ENCODE measurements at regions not wholly inside any gene's neighbourhood (a gene's known extent, or its start where the extent isn't known, plus 50 kb on each side); places are given as distances from the start of the nearest gene placed in this dataset.

DNA sequence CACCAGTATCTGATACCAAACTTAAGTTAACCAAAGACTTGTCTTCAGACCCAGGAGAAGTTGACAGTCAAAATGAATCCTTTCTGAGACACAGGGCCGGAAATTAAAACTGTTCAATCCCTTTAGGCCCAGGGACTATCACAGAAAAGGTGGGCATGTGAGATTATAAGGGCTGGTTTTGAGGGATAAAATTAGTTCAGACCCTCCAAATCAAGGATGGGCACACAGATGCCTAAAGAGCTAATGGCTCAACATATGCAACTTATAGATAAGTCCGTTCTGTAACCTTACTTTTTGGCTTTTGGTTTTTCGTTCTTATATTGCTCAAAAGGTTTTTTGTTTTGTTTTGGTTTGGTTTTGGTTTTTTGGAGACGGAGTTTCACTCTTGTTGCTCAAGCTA, 129.6 kb upstream of the ABCA1 start:
- Histone ChIP-seq H3K4me1 (peaks cover 0 to 33% (median 0%) of the 10 kb centered on the region in 6 donors), H3K27ac (no peak overlapping the region), H3K36me3 (no peaks in the 10 kb centered on the region), H3K27me3 (replicated peaks in 1 of 7) (peaks cover 0 to 10% (median 0%) of the 10 kb centered on the region in 7 donors), H3K4me3 (no peak overlapping the region), H3K9me3 (no peaks in the 10 kb centered on the region)
- TF ChIP-seq POLR2AphosphoS5 (IDR thresholded peaks at IDR 0.05), result no peak
- no peak for TF ChIP-seq POLR2A (IDR thresholded peaks at IDR 0.05)
- TF ChIP-seq, protein P1, sequence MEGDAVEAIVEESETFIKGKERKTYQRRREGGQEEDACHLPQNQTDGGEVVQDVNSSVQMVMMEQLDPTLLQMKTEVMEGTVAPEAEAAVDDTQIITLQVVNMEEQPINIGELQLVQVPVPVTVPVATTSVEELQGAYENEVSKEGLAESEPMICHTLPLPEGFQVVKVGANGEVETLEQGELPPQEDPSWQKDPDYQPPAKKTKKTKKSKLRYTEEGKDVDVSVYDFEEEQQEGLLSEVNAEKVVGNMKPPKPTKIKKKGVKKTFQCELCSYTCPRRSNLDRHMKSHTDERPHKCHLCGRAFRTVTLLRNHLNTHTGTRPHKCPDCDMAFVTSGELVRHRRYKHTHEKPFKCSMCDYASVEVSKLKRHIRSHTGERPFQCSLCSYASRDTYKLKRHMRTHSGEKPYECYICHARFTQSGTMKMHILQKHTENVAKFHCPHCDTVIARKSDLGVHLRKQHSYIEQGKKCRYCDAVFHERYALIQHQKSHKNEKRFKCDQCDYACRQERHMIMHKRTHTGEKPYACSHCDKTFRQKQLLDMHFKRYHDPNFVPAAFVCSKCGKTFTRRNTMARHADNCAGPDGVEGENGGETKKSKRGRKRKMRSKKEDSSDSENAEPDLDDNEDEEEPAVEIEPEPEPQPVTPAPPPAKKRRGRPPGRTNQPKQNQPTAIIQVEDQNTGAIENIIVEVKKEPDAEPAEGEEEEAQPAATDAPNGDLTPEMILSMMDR (IDR thresholded peaks at IDR 0.05 in 8 of 11, conservative IDR thresholded peaks at IDR 0.05 in 3 of 11), result no peak
- no peak for DNase-seq
- intact Hi-C loops (cut with DNase I; ENCODE audit: low total_unique reads), result no loop called here
- 67 to 95% (median 88%) methylated on average over 4 of the region's 4 CpGs for WGBS, 5 donors

DNA sequence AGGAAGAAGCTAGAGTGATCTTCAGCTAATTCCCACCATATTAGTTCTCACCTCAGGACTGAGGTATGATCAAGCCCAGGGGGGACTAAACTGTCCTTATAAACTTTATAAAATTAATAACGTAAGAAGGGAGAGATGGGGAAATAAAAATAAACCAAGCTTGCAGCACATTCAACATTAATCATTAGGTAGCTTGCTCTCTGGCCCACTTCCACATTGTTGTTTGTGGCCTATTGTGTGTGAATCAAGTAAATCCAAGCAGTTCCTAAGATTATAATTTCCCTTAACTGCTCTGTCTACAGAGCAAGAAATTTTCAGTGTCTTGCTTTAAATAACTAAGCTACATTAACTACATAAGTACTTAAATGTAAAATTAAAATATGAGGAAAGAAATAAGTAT, 131.3 kb upstream of the ABCA1 start:
- WGBS, 5 donors, result 73 to 93% (median 83%) methylated on average over 1 of the region's 1 CpG
- Histone ChIP-seq H3K27ac (no peak overlapping the region), H3K4me3 (no peak overlapping the region), H3K4me1 (peaks cover 0 to 33% (median 9%) of the 10 kb centered on the region in 6 donors), H3K9me3 (no peaks in the 10 kb centered on the region), H3K36me3 (no peaks in the 10 kb centered on the region), H3K27me3 (replicated peaks in 1 of 7) (peaks cover 0 to 22% (median 0%) of the 10 kb centered on the region in 7 donors)
- intact Hi-C loops (cut with DNase I; ENCODE audit: low total_unique reads), result no loop called here
- no peak for DNase-seq
- no peak for TF ChIP-seq POLR2A (IDR thresholded peaks at IDR 0.05)
- no peak for TF ChIP-seq POLR2AphosphoS5 (IDR thresholded peaks at IDR 0.05)
- TF ChIP-seq, protein P1 (IDR thresholded peaks at IDR 0.05 in 8 of 11, conservative IDR thresholded peaks at IDR 0.05 in 3 of 11), result no peak

DNA sequence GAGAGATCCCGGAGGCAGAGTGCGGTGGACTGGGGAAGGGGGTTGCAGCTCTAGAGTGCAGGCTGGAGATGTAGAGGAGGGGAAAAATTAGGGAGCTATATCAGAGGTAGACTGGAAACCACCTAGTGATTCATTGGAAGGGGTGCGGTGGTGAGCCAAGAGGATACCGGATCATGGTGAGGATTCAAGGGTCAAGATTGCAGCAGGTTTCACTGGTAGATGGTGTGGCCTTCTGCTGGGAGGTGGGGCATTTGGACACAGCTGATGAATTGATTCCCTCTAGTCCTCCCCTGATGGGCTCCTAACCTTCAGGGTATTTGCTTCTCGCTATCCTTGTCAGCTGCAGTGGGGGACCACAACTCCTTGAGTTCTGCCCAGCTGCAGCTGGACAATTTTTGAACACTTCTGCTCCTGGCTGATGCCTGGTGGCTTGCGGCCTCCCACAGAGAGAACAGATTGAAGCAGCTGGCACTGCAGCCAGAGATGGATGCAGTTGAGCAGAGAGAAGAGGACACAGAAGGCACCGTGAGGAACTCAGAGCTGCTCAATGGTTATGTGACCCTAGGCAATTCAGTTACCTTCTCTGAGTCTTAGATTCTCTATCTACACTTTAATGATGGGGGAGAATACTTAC, 134.4 kb upstream of the ABCA1 start:
- peaks cover 0 to 51% (median 33%) of the 10 kb centered on the region in 6 donors for H3K4me1 ChIP-seq

More for the DNA sequence above, 134.4 kb upstream of the ABCA1 start:
- H3K27me3 ChIP-seq (replicated peaks in 1 of 7), result peaks cover 0 to 28% (median 0%) of the 10 kb centered on the region in 7 donors
- DNase-seq, result no peak
- no peak overlapping the region for H3K4me3 ChIP-seq
- no peak overlapping the region for H3K27ac ChIP-seq
- WGBS, 5 donors, result 85 to 92% (median 88%) methylated on average over 7 of the region's 7 CpGs
- H3K9me3 ChIP-seq, result no peaks in the 10 kb centered on the region
- TF ChIP-seq POLR2AphosphoS5 (IDR thresholded peaks at IDR 0.05) (no peak), POLR2A (IDR thresholded peaks at IDR 0.05) (no peak)
- TF ChIP-seq, protein P1 (IDR thresholded peaks at IDR 0.05 in 8 of 11, conservative IDR thresholded peaks at IDR 0.05 in 3 of 11), result no peak
- intact Hi-C loops (cut with DNase I; ENCODE audit: low total_unique reads), result no loop called here
- no peaks in the 10 kb centered on the region for H3K36me3 ChIP-seq
